ENCODE measurements at regions not wholly inside any gene's neighbourhood (a gene's known extent, or its start where the extent isn't known, plus 50 kb on each side); places are given as distances from the start of the nearest gene placed in this dataset.

DNA sequence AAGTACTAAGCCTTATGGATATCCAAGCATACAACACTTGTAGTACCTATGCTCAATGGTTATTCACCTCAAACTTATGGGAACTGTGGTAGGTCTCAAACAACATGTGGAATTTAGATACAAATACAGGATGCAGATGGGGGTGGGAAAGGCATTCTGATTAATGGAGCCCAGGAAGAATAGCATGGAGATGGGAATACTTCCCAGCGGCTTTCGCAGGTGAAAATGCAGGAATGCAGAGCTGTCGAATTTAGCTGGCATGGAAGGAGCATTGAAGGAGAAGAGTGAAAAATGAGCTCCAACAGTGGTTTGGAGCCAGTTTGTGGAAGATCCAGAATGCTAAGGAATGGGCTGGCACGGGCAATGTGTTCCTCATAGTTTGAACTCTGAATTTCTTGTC lies 89.9 kb downstream of the NKX2-1 start:
- TF ChIP-seq EZH2phosphoT487 (IDR thresholded peaks at IDR 0.05; ENCODE audit: insufficient read depth, low read depth): no peak
- no peak for TF ChIP-seq EZH2 (IDR thresholded peaks at IDR 0.05; ENCODE audit: insufficient read depth, poor library complexity, severe bottlenecking)
